Endodermal cell (in vitro differentiated cells): ENCODE measurements at regions not wholly inside any gene's neighbourhood (a gene's known extent, or its start where the extent isn't known, plus 50 kb on each side); places are given as distances from the start of the nearest gene placed in this dataset.

Experiments used
- DNase-seq: peaks from one replicate; pipeline ENCODE4 v3.0.0-alpha.2; 2017
- H3K27ac ChIP-seq: 2 replicates; pipeline ENCODE4 v1.5.1; 2013; ENCODE audit warnings: mild to moderate bottlenecking, low read depth, low read length, moderate library complexity
- H3K27me3 ChIP-seq: 2 replicates; pipeline ENCODE4 v1.6.1; 2013; ENCODE audit warnings: mild to moderate bottlenecking, low read length, moderate library complexity; ENCODE audit not compliant: insufficient read depth, control insufficient read depth, poor library complexity, severe bottlenecking
- H3K36me3 ChIP-seq: 2 replicates; pipeline ENCODE4 v1.7.0; 2013; ENCODE audit warnings: mild to moderate bottlenecking, low read length, moderate library complexity; ENCODE audit not compliant: control insufficient read depth, insufficient read depth
- H3K4me1 ChIP-seq: one replicate; pipeline ENCODE4 v1.7.0; 2013; ENCODE audit warnings: low read length; ENCODE audit not compliant: control insufficient read depth, insufficient read depth
- H3K4me3 ChIP-seq: 2 replicates; pipeline ENCODE4 v1.5.1; 2013; ENCODE audit warnings: mild to moderate bottlenecking, low read length, moderate library complexity
- H3K9ac ChIP-seq: 2 replicates; pipeline ENCODE4 v1.6.1; 2013; ENCODE audit warnings: mild to moderate bottlenecking, low read length, moderate library complexity; ENCODE audit not compliant: poor library complexity, severe bottlenecking; ENCODE audit errors: extremely low read depth
- H3K9me3 ChIP-seq: 2 replicates; pipeline ENCODE4 v1.6.1; 2013; ENCODE audit warnings: mild to moderate bottlenecking, low read length, moderate library complexity; ENCODE audit not compliant: control insufficient read depth
- H3K27ac Mint-ChIP-seq: 2 replicates; pipeline ENCODE4 v1.8.0; 2020; ENCODE audit warnings: mixed read lengths
- H3K27me3 Mint-ChIP-seq: 2 replicates; pipeline ENCODE4 v1.8.0; 2021; ENCODE audit warnings: mild to moderate bottlenecking, mixed read lengths; ENCODE audit not compliant: insufficient read depth
- H3K36me3 Mint-ChIP-seq: 2 replicates; pipeline ENCODE4 v1.8.0; 2020; ENCODE audit warnings: low read depth, mixed read lengths
- H3K4me1 Mint-ChIP-seq: 2 replicates; pipeline ENCODE4 v1.8.0; 2020; ENCODE audit warnings: mixed read lengths
- H3K4me3 Mint-ChIP-seq: 2 replicates; pipeline ENCODE4 v1.8.0; 2020; ENCODE audit warnings: mild to moderate bottlenecking, moderate library complexity, mixed read lengths
- H3K9me3 Mint-ChIP-seq: 2 replicates; pipeline ENCODE4 v1.8.0; 2020; ENCODE audit warnings: mild to moderate bottlenecking, mixed read lengths
- CTCF ChIP-seq: fragments of 200-600 bp; sonication (generic); conservative IDR thresholded peaks from 2 replicates; pipeline ENCODE4 v1.5.0; 2021; ENCODE audit warnings: antibody characterized with exemption, mild to moderate bottlenecking
- WGBS, 2 experiments: methylation state at CpG; one replicate each; pipeline versions ENCODE4 v1.1.5 to v1.1.7; 2013; ENCODE audit warnings: missing lambda C conversion rate in 2 of 2, mixed read lengths in 1 of 2; ENCODE audit not compliant: insufficient coverage in 1 of 2, insufficient read length in 1 of 2; 5-methylcytosine and 5-hydroxymethylcytosine counted together

- no peaks in the 10 kb centered on the region for H3K36me3 ChIP-seq
- no peaks in the 10 kb centered on the region for H3K4me1 Mint-ChIP-seq
- peaks cover 12% of the 10 kb centered on the region for H3K9me3 Mint-ChIP-seq
- no peak overlapping the region for H3K4me3 Mint-ChIP-seq
- no peaks in the 10 kb centered on the region for H3K27me3 Mint-ChIP-seq
- no peak for DNase-seq
- peaks cover 2% of the 10 kb centered on the region for H3K36me3 Mint-ChIP-seq
- no peaks in the 10 kb centered on the region for H3K27me3 ChIP-seq
- no peak overlapping the region for H3K27ac ChIP-seq
- 80 to 91% methylated on average over 1 to 4 of the region's 4 CpGs for WGBS, 2 experiments
- H3K9ac ChIP-seq = no peak overlapping the region
- no peaks in the 10 kb centered on the region for H3K4me1 ChIP-seq
- no peak overlapping the region for H3K4me3 ChIP-seq
- H3K9me3 ChIP-seq = no peaks in the 10 kb centered on the region
- no peak overlapping the region for H3K27ac Mint-ChIP-seq
- TF ChIP-seq CTCF = no peak
These were observed 670.6 kb upstream of the ZNF385D start for GRCh38 chr3:22421589-22421988.

- H3K36me3 ChIP-seq = no peaks in the 10 kb centered on the region
- no peak overlapping the region for H3K9ac ChIP-seq
- Mint-ChIP-seq H3K36me3 (no peaks in the 10 kb centered on the region), H3K4me1 (no peaks in the 10 kb centered on the region), H3K27me3 (no peaks in the 10 kb centered on the region), H3K4me3 (no peak overlapping the region), H3K27ac (no peak overlapping the region), H3K9me3 (no peaks in the 10 kb centered on the region)
- no peak overlapping the region for H3K27ac ChIP-seq
- H3K27me3 ChIP-seq = no peaks in the 10 kb centered on the region
- H3K4me3 ChIP-seq = no peak overlapping the region
- H3K9me3 ChIP-seq = no peaks in the 10 kb centered on the region
- TF ChIP-seq CTCF = no peak
- H3K4me1 ChIP-seq = no peaks in the 10 kb centered on the region
- DNase-seq = no peak
- 67 to 94% methylated on average over 1 of the region's 1 CpG for WGBS, 2 experiments
These were observed 680.3 kb upstream of the ZNF385D start for GRCh38 chr3:22431334-22431733.

- no peaks in the 10 kb centered on the region for H3K27me3 ChIP-seq
- TF ChIP-seq CTCF = no peak
- no peaks in the 10 kb centered on the region for H3K36me3 ChIP-seq
- no peaks in the 10 kb centered on the region for H3K9me3 Mint-ChIP-seq
- no peaks in the 10 kb centered on the region for H3K4me1 ChIP-seq
- H3K4me3 ChIP-seq = no peak overlapping the region
- no peak overlapping the region for H3K4me3 Mint-ChIP-seq
- no peak for DNase-seq
- no peaks in the 10 kb centered on the region for H3K27me3 Mint-ChIP-seq
- no peak overlapping the region for H3K9ac ChIP-seq
- no peaks in the 10 kb centered on the region for H3K36me3 Mint-ChIP-seq
- WGBS, 2 experiments = 96% methylated on average over 3 to 4 of the region's 4 CpGs
- no peak overlapping the region for H3K27ac ChIP-seq
- no peaks in the 10 kb centered on the region for H3K4me1 Mint-ChIP-seq
- H3K27ac Mint-ChIP-seq = no peak overlapping the region
- H3K9me3 ChIP-seq = no peaks in the 10 kb centered on the region
These were observed 688.6 kb upstream of the ZNF385D start for GRCh38 chr3:22439626-22440025.
